Fibroblast of the conjunctiva (primary cell): ENCODE measurements at regions not wholly inside any gene's neighbourhood (a gene's known extent, or its start where the extent isn't known, plus 50 kb on each side); places are given as distances from the start of the nearest gene placed in this dataset.
A peak's percentile ranks its signal among the peaks of the same experiment; 100 is the strongest.
"Not testable (repeated sequence)": the region's sequence is repeated elsewhere in the genome, so short reads cannot be mapped to it uniquely, and the experiment has no call there.

Experiments used
- DNase-seq: peaks from one replicate; pipeline ENCODE4 v3.0.0-alpha.2; 2010; ENCODE audit warnings: low read depth

GRCh38 chr4:118504927-118505326, 152.1 kb upstream of the PRSS12 start:
- DNase-seq: not testable (repeated sequence)

- DNase-seq: not testable (repeated sequence)
Measured at GRCh38 chr4:118505491-118505890, 152.7 kb upstream of the PRSS12 start.

GRCh38 chr4:118512870-118513269, 160.1 kb upstream of the PRSS12 start:
- peak; percentile 0 for DNase-seq

GRCh38 chr4:118514332-118514731, 161.5 kb upstream of the PRSS12 start:
- DNase-seq: not testable (repeated sequence)

GRCh38 chr4:118516107-118516506, 163.3 kb upstream of the PRSS12 start:
- peak; percentile 8 for DNase-seq

GRCh38 chr4:118530107-118530506, 155.1 kb upstream of the METTL14 start:
- not testable (repeated sequence) for DNase-seq

- DNase-seq: not testable (repeated sequence)
Measured at GRCh38 chr4:118531947-118532346, 153.2 kb upstream of the METTL14 start.

- not testable (repeated sequence) for DNase-seq
Measured at GRCh38 chr4:118535788-118536187, 149.4 kb upstream of the METTL14 start.

GRCh38 chr4:118539412-118540077, 145.6 kb upstream of the METTL14 start:
- DNase-seq: peak; percentile 17

- not testable (repeated sequence) for DNase-seq
Measured at GRCh38 chr4:118556576-118556975, 128.6 kb upstream of the METTL14 start.

GRCh38 chr4:118557298-118557851, 127.8 kb upstream of the METTL14 start:
- DNase-seq: peak; percentile 6

GRCh38 chr4:118558188-118558587, 127.0 kb upstream of the METTL14 start:
- DNase-seq: not testable (repeated sequence)

GRCh38 chr4:118561559-118561958, 123.6 kb upstream of the METTL14 start:
- DNase-seq: not testable (repeated sequence)

GRCh38 chr4:118566003-118566513, 119.1 kb upstream of the METTL14 start:
- peak; percentile 42 for DNase-seq

- DNase-seq: not testable (repeated sequence)
Measured at GRCh38 chr4:118572991-118573390, 112.2 kb upstream of the METTL14 start.

GRCh38 chr4:118574251-118574913, 110.8 kb upstream of the METTL14 start:
- DNase-seq: not testable (repeated sequence)

- not testable (repeated sequence) for DNase-seq
Measured at GRCh38 chr4:118575057-118575456, 110.1 kb upstream of the METTL14 start.

GRCh38 chr4:118575726-118576125, 109.5 kb upstream of the METTL14 start:
- not testable (repeated sequence) for DNase-seq

GRCh38 chr4:118576709-118577219, 108.4 kb upstream of the METTL14 start:
- DNase-seq: not testable (repeated sequence)

GRCh38 chr4:118585015-118585414, 100.2 kb upstream of the METTL14 start:
- no peak for DNase-seq

- DNase-seq: no peak
Measured at GRCh38 chr4:118586357-118586790, 98.8 kb upstream of the METTL14 start.

- DNase-seq: no peak
Measured at GRCh38 chr4:118587116-118587831, 97.9 kb upstream of the METTL14 start.
